GM12864 (cell line): ENCODE measurements at regions not wholly inside any gene's neighbourhood (a gene's known extent, or its start where the extent isn't known, plus 50 kb on each side); places are given as distances from the start of the nearest gene placed in this dataset.

Experiments
- DNase-seq: peaks from one replicate; pipeline ENCODE4 v3.0.0-alpha.2; 2011; ENCODE audit warnings: low read depth
- H3K4me3 ChIP-seq: 2 replicates; pipeline ENCODE4 v1.5.1; 2011; ENCODE audit warnings: mild to moderate bottlenecking, low read depth, low read length, control low read depth
- CTCF ChIP-seq: IDR thresholded peaks from 2 replicates; pipeline ENCODE4 v1.5.1; 2011; ENCODE audit warnings: low read depth, mild to moderate bottlenecking, moderate library complexity, low read length, control low read depth, inconsistent platforms; ENCODE audit errors: missing control alignments

- TF ChIP-seq CTCF = no peak
- no peak for DNase-seq
- H3K4me3 ChIP-seq = no peak overlapping the region
These were observed 1145.7 kb upstream of the NXPH2 start for GRCh38 chr2:139925903-139926302.

GRCh38 chr2:139924070-139924469, 1143.9 kb upstream of the NXPH2 start:
- no peak overlapping the region for H3K4me3 ChIP-seq
- no peak for TF ChIP-seq CTCF
- DNase-seq = no peak

GRCh38 chr2:139918982-139919381, 1138.8 kb upstream of the NXPH2 start:
- DNase-seq = no peak
- TF ChIP-seq CTCF = no peak

GRCh38 chr2:139917690-139918384, 1137.6 kb upstream of the NXPH2 start:
- H3K4me3 ChIP-seq = no peak overlapping the region
- DNase-seq = no peak
- no peak for TF ChIP-seq CTCF

More at GRCh38 chr2:139918982-139919381, 1138.8 kb upstream of the NXPH2 start:
- no peak overlapping the region for H3K4me3 ChIP-seq

- TF ChIP-seq CTCF = no peak
- H3K4me3 ChIP-seq = no peak overlapping the region
- DNase-seq = no peak
These were observed 1136.6 kb upstream of the NXPH2 start for GRCh38 chr2:139916822-139917221.

- DNase-seq = no peak
- TF ChIP-seq CTCF = no peak
- no peak overlapping the region for H3K4me3 ChIP-seq
These were observed 1131.0 kb upstream of the NXPH2 start for GRCh38 chr2:139911160-139911559.

GRCh38 chr2:139909136-139909535, 1128.9 kb upstream of the NXPH2 start:
- H3K4me3 ChIP-seq = no peak overlapping the region
- no peak for DNase-seq
- no peak for TF ChIP-seq CTCF
